OCI-LY7 (cell line): ENCODE measurements at regions not wholly inside any gene's neighbourhood (a gene's known extent, or its start where the extent isn't known, plus 50 kb on each side); places are given as distances from the start of the nearest gene placed in this dataset.

Experiments
- BruUV-seq: library from RNA; stranded (reverse); fragments of 400-500 nt; replicated peaks from 2 replicates; lab custom pipeline; 2021; lab: Mats Ljungman, UMichigan
- CTCF ChIA-PET: fragments of 300-600 bp; sonication (Branson Sonifier 250); formaldehyde crosslinking; loops from one replicate; lab custom pipeline; 2022; ENCODE audit warnings: antibody characterized with exemption; ENCODE audit not compliant: unreplicated experiment; lab: Charles Lee
- POLR2A ChIA-PET: fragments of 300-600 bp; sonication (Branson Sonifier 250); formaldehyde crosslinking; loops from one replicate; lab custom pipeline; 2022; ENCODE audit warnings: antibody characterized with exemption; lab: Charles Lee
- DNase-seq: peaks from one replicate; pipeline ENCODE4 v3.0.0-alpha.2; 2015; ENCODE audit warnings: low spot score
- H2AFZ ChIP-seq: fragments of 200-600 bp; sonication (generic), shearing (Covaris generic); 2 replicates; pipeline ENCODE4 v1.6.1; 2014; ENCODE audit warnings: mild to moderate bottlenecking, antibody characterized with exemption, low read length, moderate library complexity
- H3K27ac ChIP-seq: fragments of 200-600 bp; sonication (generic); 2 replicates; pipeline ENCODE4 v1.5.1; 2014; ENCODE audit warnings: mixed run types, low read depth, mild to moderate bottlenecking, moderate library complexity, low read length, inconsistent platforms; ENCODE audit not compliant: poor library complexity, severe bottlenecking
- H3K36me3 ChIP-seq: fragments of 200-600 bp; sonication (generic); 2 replicates; pipeline ENCODE4 v1.6.1; 2014; ENCODE audit warnings: mild to moderate bottlenecking, antibody characterized with exemption, low read length, moderate library complexity, mixed read lengths; ENCODE audit not compliant: insufficient read depth
- H3K4me1 ChIP-seq: fragments of 200-600 bp; sonication (generic); 2 replicates; pipeline ENCODE4 v1.5.1; 2014; ENCODE audit warnings: mild to moderate bottlenecking, low read length; ENCODE audit not compliant: insufficient read depth, poor library complexity, severe bottlenecking
- H3K4me2 ChIP-seq: fragments of 200-600 bp; sonication (generic); 2 replicates; pipeline ENCODE4 v1.6.1; 2014; ENCODE audit warnings: mild to moderate bottlenecking, low read length
- H3K4me3 ChIP-seq: fragments of 200-600 bp; sonication (generic); 2 replicates; pipeline ENCODE4 v1.5.1; 2014; ENCODE audit warnings: mild to moderate bottlenecking, low read depth, low read length; ENCODE audit not compliant: poor library complexity, severe bottlenecking
- H3K79me2 ChIP-seq: fragments of 200-600 bp; sonication (generic); 2 replicates; pipeline ENCODE4 v1.6.1; 2016; ENCODE audit warnings: low read depth, mild to moderate bottlenecking, low read length, moderate library complexity, mixed read lengths; ENCODE audit not compliant: insufficient read depth
- H3K9me2 ChIP-seq: fragments of 200-600 bp; sonication (generic); 2 replicates; pipeline ENCODE4 v1.6.1; 2016; ENCODE audit warnings: mild to moderate bottlenecking, low read length, mixed read lengths; ENCODE audit not compliant: insufficient read depth
- H3K9me3 ChIP-seq: fragments of 200-600 bp; sonication (generic); 2 replicates; pipeline ENCODE4 v1.6.1; 2014; ENCODE audit warnings: mild to moderate bottlenecking, mixed run types, low read length, mixed read lengths
- H4K20me1 ChIP-seq: fragments of 200-600 bp; sonication (generic); 2 replicates; pipeline ENCODE4 v1.6.1; 2014; ENCODE audit warnings: mild to moderate bottlenecking, antibody characterized with exemption, low read length, moderate library complexity, mixed read lengths; ENCODE audit not compliant: insufficient read depth
- CTCF ChIP-seq: fragments of 200-600 bp; sonication (generic); conservative IDR thresholded peaks from 2 replicates; pipeline ENCODE4 v1.5.1; 2014; ENCODE audit warnings: mild to moderate bottlenecking, antibody characterized with exemption, low read length, moderate library complexity, mixed read lengths
- EZH2phosphoT487 ChIP-seq: fragments of 200-600 bp; sonication (generic); IDR thresholded peaks from 2 replicates; pipeline ENCODE4 v1.6.1; 2018; ENCODE audit warnings: low read depth, borderline replicate concordance, mild to moderate bottlenecking, mixed run types, antibody characterized with exemption, low read length, moderate library complexity, mixed read lengths
- intact Hi-C: fragments of 100-400 bp; cut with micrococcal nuclease; formaldehyde crosslinking; loops from one replicate; pipeline ENCODE4 v1.10.0; 2022; ENCODE audit not compliant: unreplicated experiment

GRCh38 chr18:22545066-22545760, 127.5 kb upstream of the CTAGE1 start:
- H3K27ac ChIP-seq, result no peak overlapping the region
- POLR2A ChIA-PET, result no interaction called here
- CTCF ChIA-PET, result no interaction called here
- H3K79me2 ChIP-seq, result no peaks in the 10 kb centered on the region
- DNase-seq, result no peak
- H3K36me3 ChIP-seq, result no peaks in the 10 kb centered on the region
- TF ChIP-seq CTCF (no peak), EZH2phosphoT487 (no peak)
- H3K4me2 ChIP-seq, result no peak overlapping the region
- intact Hi-C loops, result no loop called here
- no peaks in the 10 kb centered on the region for H4K20me1 ChIP-seq
- H3K4me1 ChIP-seq, result no peaks in the 10 kb centered on the region
- no peak overlapping the region for H2AFZ ChIP-seq
- no peak overlapping the region for H3K4me3 ChIP-seq
- no peaks in the 10 kb centered on the region for H3K9me3 ChIP-seq
- BruUV-seq, result no TSS peak
- H3K9me2 ChIP-seq, result no peaks in the 10 kb centered on the region

GRCh38 chr18:22546905-22547570, 129.3 kb upstream of the CTAGE1 start:
- no peaks in the 10 kb centered on the region for H3K9me3 ChIP-seq
- no peaks in the 10 kb centered on the region for H3K9me2 ChIP-seq
- H3K79me2 ChIP-seq, result no peaks in the 10 kb centered on the region
- H3K4me2 ChIP-seq, result no peak overlapping the region
- no peaks in the 10 kb centered on the region for H3K36me3 ChIP-seq
- no peak overlapping the region for H3K4me3 ChIP-seq
- H2AFZ ChIP-seq, result no peak overlapping the region
- TF ChIP-seq EZH2phosphoT487, result no peak
- no peak for TF ChIP-seq CTCF
- H3K27ac ChIP-seq, result no peak overlapping the region
- CTCF ChIA-PET, result no interaction called here
- POLR2A ChIA-PET, result no interaction called here
- H4K20me1 ChIP-seq, result no peaks in the 10 kb centered on the region
- no peak for DNase-seq
- no TSS peak for BruUV-seq
- intact Hi-C loops, result no loop called here
- no peaks in the 10 kb centered on the region for H3K4me1 ChIP-seq
